HEK293 (cell line): ENCODE measurements at regions not wholly inside any gene's neighbourhood (a gene's known extent, or its start where the extent isn't known, plus 50 kb on each side); places are given as distances from the start of the nearest gene placed in this dataset.
A peak's percentile ranks its signal among the peaks of the same experiment; 100 is the strongest.

ENCODE experiments used
- CTCF ChIA-PET: fragments of 350-600 bp; formaldehyde crosslinking; extraction: SDS; loops from one replicate; lab custom pipeline; 2021; ENCODE audit warnings: antibody characterized with exemption; lab: Yijun Ruan, JAX
- POLR2A ChIA-PET: fragments of 300-600 bp; formaldehyde crosslinking; extraction: SDS; loops from one replicate; lab custom pipeline; 2020; ENCODE audit warnings: antibody characterized with exemption, inconsistent platforms; lab: Yijun Ruan, JAX
- H3K27ac ChIP-seq: fragments of 200-500 bp; sonication (Bioruptor generic); 2 replicates; pipeline ENCODE4 v1.5.1; 2014; ENCODE audit warnings: low read depth, low read length, control low read depth, inconsistent platforms; ENCODE audit errors: extremely low read depth
- H3K36me3 ChIP-seq, 2 experiments: fragments of 200-500 bp in 1 of 2; sonication (Bioruptor generic) in 1 of 2; 1 replicate in 1 of 2; 2 replicates in 1 of 2; pipeline ENCODE4 v1.5.1; 2014 to 2017; ENCODE audit warnings: inconsistent platforms in 2 of 2, low read length in 2 of 2; ENCODE audit not compliant: control insufficient read depth in 2 of 2, insufficient read depth in 1 of 2
- H3K4me1 ChIP-seq: fragments of 200-500 bp; sonication (Bioruptor generic); 2 replicates; pipeline ENCODE4 v1.5.1; 2014; ENCODE audit warnings: mild to moderate bottlenecking, low read length, inconsistent platforms; ENCODE audit not compliant: control insufficient read depth, insufficient read depth
- H3K4me3 ChIP-seq: 2 replicates; pipeline ENCODE4 v1.5.1; 2011; ENCODE audit warnings: low read depth, mild to moderate bottlenecking, control low read depth, low read length, moderate library complexity
- H3K9me3 ChIP-seq: fragments of 200-500 bp; sonication (Bioruptor generic); 2 replicates; pipeline ENCODE4 v1.5.1; 2014; ENCODE audit warnings: low read depth, low read length, inconsistent platforms; ENCODE audit not compliant: control insufficient read depth, insufficient read depth
- BCL11A ChIP-seq: fragments of 450-650 bp; formaldehyde crosslinking; IDR thresholded peaks from 2 replicates; pipeline ENCODE4 v1.5.1; 2016; ENCODE audit warnings: low read depth, missing biosample characterization, missing genetic modification characterization
- GLI4 ChIP-seq: fragments of 450-650 bp; formaldehyde crosslinking; IDR thresholded peaks from 2 replicates; pipeline ENCODE4 v1.5.1; 2016; ENCODE audit warnings: missing biosample characterization, missing genetic modification characterization
- KLF10 ChIP-seq: fragments of 450-650 bp; IDR thresholded peaks from 2 replicates; pipeline ENCODE4 v1.5.1; 2018; ENCODE audit warnings: missing biosample characterization, mild to moderate bottlenecking, missing genetic modification characterization
- MZF1 ChIP-seq: fragments of 450-650 bp; formaldehyde crosslinking; IDR thresholded peaks from 2 replicates; pipeline ENCODE4 v1.5.1; 2017; ENCODE audit warnings: missing biosample characterization, missing genetic modification characterization, borderline replicate concordance
- OSR2 ChIP-seq: fragments of 450-650 bp; formaldehyde crosslinking; IDR thresholded peaks from 2 replicates; pipeline ENCODE4 v1.5.1; 2016; ENCODE audit warnings: missing biosample characterization, missing genetic modification characterization
- SP3 ChIP-seq: fragments of 450-650 bp; formaldehyde crosslinking; IDR thresholded peaks from 2 replicates; pipeline ENCODE4 v1.5.1; 2016; ENCODE audit warnings: missing biosample characterization, missing genetic modification characterization
- ZFP3 ChIP-seq: fragments of 450-650 bp; formaldehyde crosslinking; IDR thresholded peaks from 2 replicates; pipeline ENCODE4 v1.5.1; 2016; ENCODE audit warnings: low read depth, missing biosample characterization, missing genetic modification characterization
- ZNF157 ChIP-seq: fragments of 450-650 bp; formaldehyde crosslinking; IDR thresholded peaks from 2 replicates; pipeline ENCODE4 v1.5.1; 2016; ENCODE audit warnings: missing biosample characterization, missing genetic modification characterization
- ZNF239 ChIP-seq: fragments of 450-650 bp; formaldehyde crosslinking; IDR thresholded peaks from 2 replicates; pipeline ENCODE4 v1.5.1; 2016; ENCODE audit warnings: missing biosample characterization, missing genetic modification characterization
- ZNF341 ChIP-seq: fragments of 450-650 bp; formaldehyde crosslinking; IDR thresholded peaks from 2 replicates; pipeline ENCODE4; 2016; ENCODE audit warnings: low read depth, missing biosample characterization, missing genetic modification characterization
- ZNF366 ChIP-seq: fragments of 450-650 bp; formaldehyde crosslinking; conservative IDR thresholded peaks from 2 replicates; pipeline ENCODE4 v1.5.1; 2016; ENCODE audit warnings: missing biosample characterization, missing genetic modification characterization
- ZNF423 ChIP-seq: fragments of 450-650 bp; formaldehyde crosslinking; IDR thresholded peaks from 2 replicates; pipeline ENCODE4 v1.5.1; 2016; ENCODE audit warnings: missing biosample characterization, missing genetic modification characterization
- ZNF473 ChIP-seq: fragments of 450-650 bp; formaldehyde crosslinking; IDR thresholded peaks from 2 replicates; pipeline ENCODE4 v1.5.1; 2017; ENCODE audit warnings: missing biosample characterization, missing genetic modification characterization
- ZNF529 ChIP-seq: fragments of 450-650 bp; formaldehyde crosslinking; IDR thresholded peaks from 2 replicates; pipeline ENCODE4 v1.5.1; 2017; ENCODE audit warnings: missing genetic modification characterization, missing biosample characterization; ENCODE audit not compliant: insufficient replicate concordance
- ZNF530 ChIP-seq: fragments of 450-650 bp; formaldehyde crosslinking; IDR thresholded peaks from 2 replicates; pipeline ENCODE4 v1.5.1; 2016; ENCODE audit warnings: low read depth, missing biosample characterization, missing genetic modification characterization
- ZNF544 ChIP-seq: fragments of 450-650 bp; formaldehyde crosslinking; IDR thresholded peaks from 2 replicates; pipeline ENCODE4 v1.5.0; 2017; ENCODE audit warnings: missing biosample characterization, missing genetic modification characterization
- ZNF555 ChIP-seq: fragments of 450-650 bp; formaldehyde crosslinking; conservative IDR thresholded peaks from 2 replicates; pipeline ENCODE4 v1.5.1; 2017; ENCODE audit warnings: missing biosample characterization, mild to moderate bottlenecking, missing genetic modification characterization, inconsistent platforms
- ZNF626 ChIP-seq: fragments of 450-650 bp; sonication (Bioruptor Pico); formaldehyde crosslinking; IDR thresholded peaks from 2 replicates; pipeline ENCODE4 v1.5.1; 2018; ENCODE audit warnings: missing biosample characterization, missing genetic modification characterization, inconsistent platforms
- ZNF658 ChIP-seq: fragments of 450-650 bp; formaldehyde crosslinking; IDR thresholded peaks from 2 replicates; pipeline ENCODE4; 2016; ENCODE audit warnings: missing biosample characterization, missing genetic modification characterization
- ZNF670 ChIP-seq: fragments of 450-650 bp; formaldehyde crosslinking; IDR thresholded peaks from 2 replicates; pipeline ENCODE4 v1.5.1; 2016; ENCODE audit warnings: missing biosample characterization, missing genetic modification characterization, low read depth
- ZNF830 ChIP-seq: fragments of 450-650 bp; IDR thresholded peaks from 2 replicates; pipeline ENCODE4 v1.5.0; 2018; ENCODE audit warnings: missing biosample characterization, missing genetic modification characterization, low read depth, mild to moderate bottlenecking, moderate library complexity
- TF ChIP-seq, protein P1 (sequence below): fragments of 450-650 bp; formaldehyde crosslinking; IDR thresholded peaks from 2 replicates; pipeline ENCODE4 v1.5.1; 2016; ENCODE audit warnings: missing biosample characterization, missing genetic modification characterization
- TF ChIP-seq, protein P2 (sequence below): fragments of 450-650 bp; formaldehyde crosslinking; conservative IDR thresholded peaks from 2 replicates; pipeline ENCODE4 v1.5.1; 2016; ENCODE audit warnings: low read depth, missing biosample characterization, missing genetic modification characterization
- TF ChIP-seq, protein P3 (sequence below): fragments of 450-650 bp; formaldehyde crosslinking; IDR thresholded peaks from 2 replicates; pipeline ENCODE4 v1.5.1; 2017; ENCODE audit warnings: missing biosample characterization, missing genetic modification characterization
- TF ChIP-seq, protein P4 (sequence below): fragments of 450-650 bp; formaldehyde crosslinking; IDR thresholded peaks from 2 replicates; pipeline ENCODE4 v1.5.1; 2016; ENCODE audit warnings: missing biosample characterization, missing genetic modification characterization
- TF ChIP-seq, protein P5 (sequence below): fragments of 450-650 bp; formaldehyde crosslinking; IDR thresholded peaks from 2 replicates; pipeline ENCODE4 v1.5.1; 2017; ENCODE audit warnings: missing biosample characterization, missing genetic modification characterization

DNA sequence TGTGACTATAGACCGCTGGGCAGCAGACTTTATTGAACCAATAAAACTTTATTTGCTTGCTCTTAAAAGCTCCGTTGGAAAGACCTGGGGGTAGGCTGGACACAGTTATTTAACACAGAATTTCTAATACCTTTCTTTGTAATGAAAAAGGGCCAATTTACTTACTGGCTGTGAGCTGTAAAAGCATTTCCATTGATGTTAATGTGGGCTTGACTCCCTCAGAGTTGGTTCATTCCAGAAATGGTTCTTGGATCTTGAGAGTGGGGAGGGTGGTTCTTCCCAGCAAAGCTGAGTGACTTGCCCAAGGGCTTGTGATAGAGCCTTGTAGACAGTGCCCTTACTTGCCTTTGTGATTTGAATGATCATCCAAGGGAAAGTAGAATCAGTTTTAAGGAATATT lies 100.6 kb downstream of the SOX4 start:
- Histone ChIP-seq H3K4me3 (no peak overlapping the region), H3K4me1 (no peaks in the 10 kb centered on the region), H3K9me3 (no peaks in the 10 kb centered on the region), H3K27ac (no peak overlapping the region), H3K36me3 (no peaks in the 10 kb centered on the region)
- TF ChIP-seq MZF1 (tag by site-specific recombination): no peak
- TF ChIP-seq OSR2: no peak
- TF ChIP-seq ZNF423 (tag by site-specific recombination): no peak
- TF ChIP-seq ZNF366 (tag by site-specific recombination): no peak
- TF ChIP-seq ZNF157 (tag by site-specific recombination): no peak
- TF ChIP-seq, protein P1, sequence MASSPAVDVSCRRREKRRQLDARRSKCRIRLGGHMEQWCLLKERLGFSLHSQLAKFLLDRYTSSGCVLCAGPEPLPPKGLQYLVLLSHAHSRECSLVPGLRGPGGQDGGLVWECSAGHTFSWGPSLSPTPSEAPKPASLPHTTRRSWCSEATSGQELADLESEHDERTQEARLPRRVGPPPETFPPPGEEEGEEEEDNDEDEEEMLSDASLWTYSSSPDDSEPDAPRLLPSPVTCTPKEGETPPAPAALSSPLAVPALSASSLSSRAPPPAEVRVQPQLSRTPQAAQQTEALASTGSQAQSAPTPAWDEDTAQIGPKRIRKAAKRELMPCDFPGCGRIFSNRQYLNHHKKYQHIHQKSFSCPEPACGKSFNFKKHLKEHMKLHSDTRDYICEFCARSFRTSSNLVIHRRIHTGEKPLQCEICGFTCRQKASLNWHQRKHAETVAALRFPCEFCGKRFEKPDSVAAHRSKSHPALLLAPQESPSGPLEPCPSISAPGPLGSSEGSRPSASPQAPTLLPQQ (tag by site-specific recombination): no peak
- TF ChIP-seq, protein P2, sequence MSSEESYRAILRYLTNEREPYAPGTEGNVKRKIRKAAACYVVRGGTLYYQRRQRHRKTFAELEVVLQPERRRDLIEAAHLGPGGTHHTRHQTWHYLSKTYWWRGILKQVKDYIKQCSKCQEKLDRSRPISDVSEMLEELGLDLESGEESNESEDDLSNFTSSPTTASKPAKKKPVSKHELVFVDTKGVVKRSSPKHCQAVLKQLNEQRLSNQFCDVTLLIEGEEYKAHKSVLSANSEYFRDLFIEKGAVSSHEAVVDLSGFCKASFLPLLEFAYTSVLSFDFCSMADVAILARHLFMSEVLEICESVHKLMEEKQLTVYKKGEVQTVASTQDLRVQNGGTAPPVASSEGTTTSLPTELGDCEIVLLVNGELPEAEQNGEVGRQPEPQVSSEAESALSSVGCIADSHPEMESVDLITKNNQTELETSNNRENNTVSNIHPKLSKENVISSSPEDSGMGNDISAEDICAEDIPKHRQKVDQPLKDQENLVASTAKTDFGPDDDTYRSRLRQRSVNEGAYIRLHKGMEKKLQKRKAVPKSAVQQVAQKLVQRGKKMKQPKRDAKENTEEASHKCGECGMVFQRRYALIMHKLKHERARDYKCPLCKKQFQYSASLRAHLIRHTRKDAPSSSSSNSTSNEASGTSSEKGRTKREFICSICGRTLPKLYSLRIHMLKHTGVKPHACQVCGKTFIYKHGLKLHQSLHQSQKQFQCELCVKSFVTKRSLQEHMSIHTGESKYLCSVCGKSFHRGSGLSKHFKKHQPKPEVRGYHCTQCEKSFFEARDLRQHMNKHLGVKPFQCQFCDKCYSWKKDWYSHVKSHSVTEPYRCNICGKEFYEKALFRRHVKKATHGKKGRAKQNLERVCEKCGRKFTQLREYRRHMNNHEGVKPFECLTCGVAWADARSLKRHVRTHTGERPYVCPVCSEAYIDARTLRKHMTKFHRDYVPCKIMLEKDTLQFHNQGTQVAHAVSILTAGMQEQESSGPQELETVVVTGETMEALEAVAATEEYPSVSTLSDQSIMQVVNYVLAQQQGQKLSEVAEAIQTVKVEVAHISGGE: no peak
- TF ChIP-seq ZNF529: no peak
- TF ChIP-seq, protein P3, sequence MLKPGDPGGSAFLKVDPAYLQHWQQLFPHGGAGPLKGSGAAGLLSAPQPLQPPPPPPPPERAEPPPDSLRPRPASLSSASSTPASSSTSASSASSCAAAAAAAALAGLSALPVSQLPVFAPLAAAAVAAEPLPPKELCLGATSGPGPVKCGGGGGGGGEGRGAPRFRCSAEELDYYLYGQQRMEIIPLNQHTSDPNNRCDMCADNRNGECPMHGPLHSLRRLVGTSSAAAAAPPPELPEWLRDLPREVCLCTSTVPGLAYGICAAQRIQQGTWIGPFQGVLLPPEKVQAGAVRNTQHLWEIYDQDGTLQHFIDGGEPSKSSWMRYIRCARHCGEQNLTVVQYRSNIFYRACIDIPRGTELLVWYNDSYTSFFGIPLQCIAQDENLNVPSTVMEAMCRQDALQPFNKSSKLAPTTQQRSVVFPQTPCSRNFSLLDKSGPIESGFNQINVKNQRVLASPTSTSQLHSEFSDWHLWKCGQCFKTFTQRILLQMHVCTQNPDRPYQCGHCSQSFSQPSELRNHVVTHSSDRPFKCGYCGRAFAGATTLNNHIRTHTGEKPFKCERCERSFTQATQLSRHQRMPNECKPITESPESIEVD (tag by site-specific recombination): no peak
- no peak for TF ChIP-seq GLI4 (tag by site-specific recombination)
- TF ChIP-seq ZNF239 (tag by site-specific recombination): no peak
- TF ChIP-seq ZNF341 (tag by site-specific recombination): peak; percentile 17; the same call in 1 of the 2 replicates
- no peak for TF ChIP-seq ZNF544
- no peak for TF ChIP-seq ZNF658
- no peak for TF ChIP-seq BCL11A (tag by site-specific recombination)
- no peak for TF ChIP-seq ZNF670 (tag by site-specific recombination)
- TF ChIP-seq, protein P4, sequence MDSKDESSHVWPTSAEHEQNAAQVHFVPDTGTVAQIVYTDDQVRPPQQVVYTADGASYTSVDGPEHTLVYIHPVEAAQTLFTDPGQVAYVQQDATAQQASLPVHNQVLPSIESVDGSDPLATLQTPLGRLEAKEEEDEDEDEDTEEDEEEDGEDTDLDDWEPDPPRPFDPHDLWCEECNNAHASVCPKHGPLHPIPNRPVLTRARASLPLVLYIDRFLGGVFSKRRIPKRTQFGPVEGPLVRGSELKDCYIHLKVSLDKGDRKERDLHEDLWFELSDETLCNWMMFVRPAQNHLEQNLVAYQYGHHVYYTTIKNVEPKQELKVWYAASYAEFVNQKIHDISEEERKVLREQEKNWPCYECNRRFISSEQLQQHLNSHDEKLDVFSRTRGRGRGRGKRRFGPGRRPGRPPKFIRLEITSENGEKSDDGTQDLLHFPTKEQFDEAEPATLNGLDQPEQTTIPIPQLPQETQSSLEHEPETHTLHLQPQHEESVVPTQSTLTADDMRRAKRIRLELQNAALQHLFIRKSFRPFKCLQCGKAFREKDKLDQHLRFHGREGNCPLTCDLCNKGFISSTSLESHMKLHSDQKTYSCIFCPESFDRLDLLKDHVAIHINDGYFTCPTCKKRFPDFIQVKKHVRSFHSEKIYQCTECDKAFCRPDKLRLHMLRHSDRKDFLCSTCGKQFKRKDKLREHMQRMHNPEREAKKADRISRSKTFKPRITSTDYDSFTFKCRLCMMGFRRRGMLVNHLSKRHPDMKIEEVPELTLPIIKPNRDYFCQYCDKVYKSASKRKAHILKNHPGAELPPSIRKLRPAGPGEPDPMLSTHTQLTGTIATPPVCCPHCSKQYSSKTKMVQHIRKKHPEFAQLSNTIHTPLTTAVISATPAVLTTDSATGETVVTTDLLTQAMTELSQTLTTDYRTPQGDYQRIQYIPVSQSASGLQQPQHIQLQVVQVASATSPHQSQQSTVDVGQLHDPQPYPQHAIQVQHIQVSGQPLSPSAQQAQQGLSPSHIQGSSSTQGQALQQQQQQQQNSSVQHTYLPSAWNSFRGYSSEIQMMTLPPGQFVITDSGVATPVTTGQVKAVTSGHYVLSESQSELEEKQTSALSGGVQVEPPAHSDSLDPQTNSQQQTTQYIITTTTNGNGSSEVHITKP (tag by site-specific recombination): peak; percentile 61
- TF ChIP-seq ZNF626 (tag by site-specific recombination): no peak
- TF ChIP-seq SP3: no peak
- TF ChIP-seq ZNF830: no peak
- TF ChIP-seq ZNF530: no peak
- no peak for TF ChIP-seq ZNF473
- TF ChIP-seq ZFP3 (tag by site-specific recombination): no peak
- TF ChIP-seq, protein P5, sequence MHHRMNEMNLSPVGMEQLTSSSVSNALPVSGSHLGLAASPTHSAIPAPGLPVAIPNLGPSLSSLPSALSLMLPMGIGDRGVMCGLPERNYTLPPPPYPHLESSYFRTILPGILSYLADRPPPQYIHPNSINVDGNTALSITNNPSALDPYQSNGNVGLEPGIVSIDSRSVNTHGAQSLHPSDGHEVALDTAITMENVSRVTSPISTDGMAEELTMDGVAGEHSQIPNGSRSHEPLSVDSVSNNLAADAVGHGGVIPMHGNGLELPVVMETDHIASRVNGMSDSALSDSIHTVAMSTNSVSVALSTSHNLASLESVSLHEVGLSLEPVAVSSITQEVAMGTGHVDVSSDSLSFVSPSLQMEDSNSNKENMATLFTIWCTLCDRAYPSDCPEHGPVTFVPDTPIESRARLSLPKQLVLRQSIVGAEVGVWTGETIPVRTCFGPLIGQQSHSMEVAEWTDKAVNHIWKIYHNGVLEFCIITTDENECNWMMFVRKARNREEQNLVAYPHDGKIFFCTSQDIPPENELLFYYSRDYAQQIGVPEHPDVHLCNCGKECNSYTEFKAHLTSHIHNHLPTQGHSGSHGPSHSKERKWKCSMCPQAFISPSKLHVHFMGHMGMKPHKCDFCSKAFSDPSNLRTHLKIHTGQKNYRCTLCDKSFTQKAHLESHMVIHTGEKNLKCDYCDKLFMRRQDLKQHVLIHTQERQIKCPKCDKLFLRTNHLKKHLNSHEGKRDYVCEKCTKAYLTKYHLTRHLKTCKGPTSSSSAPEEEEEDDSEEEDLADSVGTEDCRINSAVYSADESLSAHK (tag by site-specific recombination): 0 out of 2 replicates have a peak, but pooled peaks have one; percentile 15
- TF ChIP-seq KLF10 (tag by site-specific recombination): no peak
- TF ChIP-seq ZNF555: no peak
- ChIA-PET POLR2A (no interaction called here), CTCF (interaction anchor here (0.6 kb wide), 1 partner anchor 13 kb away, joined by 3 read pairs; no protein-coding TSS in a partner anchor)
